GM21447 (cell line): ENCODE measurements at regions not wholly inside any gene's neighbourhood (a gene's known extent, or its start where the extent isn't known, plus 50 kb on each side); places are given as distances from the start of the nearest gene placed in this dataset.
A peak's percentile ranks its signal among the peaks of the same experiment; 100 is the strongest.

Source experiments
- ATAC-seq: cut with Tn5 transposase; IDR thresholded peaks from one replicate; pipeline ENCODE4 v1.9.1; 2021; ENCODE audit not compliant: unreplicated experiment

GRCh38 chr3:42013691-42014457, 52.0 kb upstream of the ULK4 start:
- ATAC-seq: peak; percentile 17

GRCh38 chr3:42012935-42013690, 51.2 kb upstream of the ULK4 start:
- ATAC-seq: peak; percentile 73

DNA sequence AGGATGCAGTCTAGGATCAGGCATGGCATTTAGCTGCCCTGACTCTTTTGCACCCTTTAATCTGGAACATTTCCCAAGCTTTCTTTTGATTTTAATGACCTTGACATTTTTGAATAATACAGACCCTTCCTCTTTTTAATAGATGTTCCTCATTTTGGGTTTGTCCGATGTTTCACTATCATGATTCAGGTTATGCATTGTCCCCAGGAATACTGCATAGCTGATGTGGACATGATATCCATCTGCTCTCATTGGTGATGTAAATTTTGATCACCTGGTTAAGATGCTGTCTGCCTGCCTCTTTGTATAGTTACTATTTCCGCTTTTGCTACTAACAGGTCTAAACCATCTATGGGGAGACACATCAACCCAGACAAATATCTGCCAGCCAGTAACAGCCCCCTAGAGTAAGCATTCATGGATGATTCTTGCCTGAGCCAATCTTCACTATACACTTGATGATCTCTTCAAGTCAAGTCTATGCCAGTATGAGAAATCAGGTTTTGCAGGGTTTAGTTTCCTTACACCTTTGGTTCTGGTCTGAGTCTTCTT, 50.6 kb upstream of the ULK4 start:
- peak; percentile 22 for ATAC-seq
